RWPE1 (cell line): ENCODE measurements at regions not wholly inside any gene's neighbourhood (a gene's known extent, or its start where the extent isn't known, plus 50 kb on each side); places are given as distances from the start of the nearest gene placed in this dataset.
"Not testable (repeated sequence)": the region's sequence is repeated elsewhere in the genome, so short reads cannot be mapped to it uniquely, and the experiment has no call there.

Experiments used
- CTCF ChIA-PET: fragments of 350-600 bp; sonication (Branson Sonifier 250); formaldehyde crosslinking; extraction: SDS; loops from one replicate; lab custom pipeline; 2021; lab: Yijun Ruan, JAX
- POLR2A ChIA-PET: fragments of 400-600 bp; formaldehyde crosslinking; extraction: SDS; loops from one replicate; lab custom pipeline; 2020; ENCODE audit warnings: antibody characterized with exemption; ENCODE audit not compliant: low non-redundant PET; lab: Yijun Ruan, JAX
- DNase-seq: peaks from one replicate; pipeline ENCODE4 v3.0.0; 2012; ENCODE audit warnings: low spot score
- H3K27ac ChIP-seq: fragments of 450-650 bp; 2 replicates; pipeline ENCODE4 v1.5.1; 2017
- CTCF ChIP-seq: fragments of 450-650 bp; conservative IDR thresholded peaks from 2 replicates; pipeline ENCODE4 v1.5.1; 2017; ENCODE audit warnings: low read depth, mild to moderate bottlenecking

- CTCF ChIA-PET = no interaction called here
- POLR2A ChIA-PET = no interaction called here
- no peak for TF ChIP-seq CTCF
- no peak for DNase-seq
- H3K27ac ChIP-seq = no peak overlapping the region
Measured at GRCh38 chrX:68978655-68979054, 149.8 kb downstream of the EFNB1 start.

DNA sequence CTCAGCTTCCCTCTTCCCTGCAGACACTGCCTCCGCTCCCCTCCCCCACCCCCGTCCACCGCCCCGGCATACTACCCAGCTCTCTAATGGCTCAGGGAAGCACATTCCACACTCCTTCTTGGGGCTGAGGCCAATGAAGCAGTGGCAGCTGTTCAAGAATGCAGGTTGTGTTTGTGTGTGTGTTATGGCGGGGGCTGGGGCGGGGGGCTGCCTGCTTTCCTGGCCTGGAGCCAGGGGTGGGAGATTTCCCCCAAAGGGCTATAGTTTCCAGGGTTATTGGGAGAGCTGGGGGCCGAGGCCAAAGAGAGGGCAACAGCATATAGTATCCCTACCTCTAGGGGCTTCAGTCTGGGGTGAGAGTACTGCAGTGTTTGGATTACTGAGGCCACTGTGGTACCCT is 149.4 kb downstream of the EFNB1 start:
- TF ChIP-seq CTCF = no peak
- DNase-seq = no peak
- POLR2A ChIA-PET = no interaction called here
- H3K27ac ChIP-seq = no peak overlapping the region
- CTCF ChIA-PET = no interaction called here

GRCh38 chrX:68953331-68953730 is 124.5 kb downstream of the EFNB1 start:
- POLR2A ChIA-PET = no interaction called here
- no peak for TF ChIP-seq CTCF
- H3K27ac ChIP-seq = no peak overlapping the region
- CTCF ChIA-PET = no interaction called here
- no peak for DNase-seq

DNA sequence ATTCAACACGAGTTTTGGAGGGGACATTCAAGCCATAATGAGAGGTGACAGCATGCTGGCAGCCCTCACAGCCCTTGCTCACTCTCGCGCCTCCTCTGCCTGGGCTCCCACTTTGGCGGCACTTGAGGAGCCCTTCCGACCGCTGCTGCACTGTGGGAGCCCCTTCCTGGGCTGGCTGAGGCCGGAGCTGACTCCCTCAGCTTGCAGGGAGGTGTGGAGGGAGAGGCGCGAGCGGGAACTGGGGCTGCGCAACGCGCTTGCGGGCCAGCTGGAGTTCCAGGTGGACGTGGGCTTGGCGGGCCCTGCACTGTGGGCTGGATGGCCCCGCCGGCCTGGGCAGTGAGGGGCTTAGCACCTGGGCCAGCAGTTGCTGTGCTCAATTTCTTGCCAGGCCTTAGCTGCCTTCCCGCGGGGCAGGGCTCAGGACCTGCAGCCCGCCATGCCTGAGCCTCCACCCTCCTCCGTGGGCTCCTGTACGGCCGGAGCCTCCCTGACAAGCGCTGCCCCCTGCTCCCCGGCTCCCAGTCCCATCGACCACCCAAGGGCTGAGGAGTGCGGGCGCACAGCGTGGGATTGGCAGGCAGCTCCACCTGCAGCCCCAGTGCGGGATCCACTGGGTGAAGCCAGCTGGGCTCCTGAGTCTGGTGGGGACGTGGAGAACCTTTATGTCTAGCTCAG is 123.3 kb downstream of the EFNB1 start:
- POLR2A ChIA-PET, CTCF ChIA-PET, DNase-seq: not testable (repeated sequence)

GRCh38 chrX:68950937-68951336 is 122.1 kb downstream of the EFNB1 start:
- no peak for TF ChIP-seq CTCF
- no peak overlapping the region for H3K27ac ChIP-seq
- CTCF ChIA-PET = no interaction called here
- DNase-seq = no peak
- POLR2A ChIA-PET = no interaction called here

More for the DNA sequence above, 123.3 kb downstream of the EFNB1 start:
- not testable (repeated sequence) for H3K27ac ChIP-seq

DNA sequence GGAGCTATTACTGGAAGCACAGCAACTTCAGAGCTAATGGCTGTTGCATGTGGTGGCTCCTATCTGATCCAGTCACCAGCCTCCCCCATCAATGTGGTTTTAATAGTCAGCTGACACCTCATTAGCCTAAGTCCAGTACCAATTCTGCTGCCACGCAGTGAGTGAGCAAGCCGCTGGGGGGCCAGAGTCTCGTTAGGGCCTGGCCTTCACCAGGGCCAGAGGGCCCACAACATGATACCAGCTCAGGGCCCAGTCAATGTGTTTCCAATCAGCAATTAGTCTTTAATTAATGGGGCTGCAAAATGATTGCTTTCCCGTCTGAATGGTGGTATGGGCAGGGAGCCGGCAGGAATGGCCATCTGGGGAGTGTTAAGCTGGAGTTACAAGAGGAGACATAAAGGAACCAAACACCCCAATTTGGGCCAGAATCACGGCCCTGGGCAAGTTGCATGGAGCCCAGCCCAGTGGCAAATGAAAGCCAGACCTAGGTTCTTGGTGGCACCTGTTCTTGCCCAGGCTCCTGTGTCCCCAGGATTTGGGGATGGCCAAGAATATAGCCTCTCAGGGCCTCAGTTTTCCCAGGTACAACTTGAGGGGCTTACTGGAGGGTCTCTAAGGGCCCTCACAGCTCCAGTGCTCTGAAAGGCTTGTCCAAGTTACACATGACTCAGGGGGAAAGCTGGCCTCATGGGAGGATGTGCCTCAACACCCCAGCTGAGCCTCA is 119.2 kb downstream of the EFNB1 start:
- H3K27ac ChIP-seq = no peak overlapping the region
- TF ChIP-seq CTCF = no peak
- ChIA-PET POLR2A (interaction anchor here (0.6 kb wide), 1 partner anchor 17 kb away, joined by 3 read pairs; no protein-coding TSS in a partner anchor), CTCF (interaction anchor here (0.6 to 1.0 kb wide), 2 partner anchors 84 to 710 kb away, joined by 3 read pairs; no protein-coding TSS in a partner anchor)
- DNase-seq = no peak
